ENCODE measurements at regions not wholly inside any gene's neighbourhood (a gene's known extent, or its start where the extent isn't known, plus 50 kb on each side); places are given as distances from the start of the nearest gene placed in this dataset.

- TF ChIP-seq ZSCAN18 (CRISPR knock-in tag; IDR thresholded peaks at IDR 0.05) (no peak), ARID4B (CRISPR knock-in tag; IDR thresholded peaks at IDR 0.05; ENCODE audit: borderline replicate concordance) (no peak), ZBTB43 (CRISPR knock-in tag; IDR thresholded peaks at IDR 0.05) (no peak), TP53 (CRISPR knock-in tag; IDR thresholded peaks at IDR 0.05) (no peak)
These were observed 121.5 kb downstream of the RMI1 start (continued) for GRCh38 chr9:84101964-84102632.

GRCh38 chr9:84103651-84104377 is 123.2 kb downstream of the RMI1 start:
- Mint-ChIP-seq H3K27ac (no peak overlapping the region), H3K27me3 (ENCODE audit: low read depth) (peaks cover 51% of the 10 kb centered on the region)
- no peak for TF ChIP-seq FOXP1 (CRISPR knock-in tag; IDR thresholded peaks at IDR 0.05; ENCODE audit: borderline replicate concordance)
- no peak for TF ChIP-seq NFATC4 (CRISPR knock-in tag; IDR thresholded peaks at IDR 0.05)
- no peak for TF ChIP-seq ATF6 (CRISPR knock-in tag; IDR thresholded peaks at IDR 0.05)
- TF ChIP-seq ZNF416 (CRISPR knock-in tag; IDR thresholded peaks at IDR 0.05): no peak
- TF ChIP-seq TEAD1 (CRISPR knock-in tag; IDR thresholded peaks at IDR 0.05): no peak
- no peak for TF ChIP-seq MLX (CRISPR knock-in tag; IDR thresholded peaks at IDR 0.05)
- no peak for TF ChIP-seq CREB1 (CRISPR knock-in tag; IDR thresholded peaks at IDR 0.05)
- TF ChIP-seq ELF4 (CRISPR knock-in tag; IDR thresholded peaks at IDR 0.05; ENCODE audit: low read depth): no peak
- no peak for TF ChIP-seq ZNF263 (CRISPR knock-in tag; IDR thresholded peaks at IDR 0.05; ENCODE audit: low read depth)
- TF ChIP-seq JUN (CRISPR knock-in tag; IDR thresholded peaks at IDR 0.05): no peak
- no peak for TF ChIP-seq FOXK1 (CRISPR knock-in tag; IDR thresholded peaks at IDR 0.05)
- TF ChIP-seq HMGXB4 (CRISPR knock-in tag; IDR thresholded peaks at IDR 0.05): no peak
- no peak for TF ChIP-seq ARID4B (CRISPR knock-in tag; IDR thresholded peaks at IDR 0.05; ENCODE audit: borderline replicate concordance)
- TF ChIP-seq KAT7 (CRISPR knock-in tag; IDR thresholded peaks at IDR 0.05; ENCODE audit: borderline replicate concordance): no peak

More at GRCh38 chr9:84103651-84104377, 123.2 kb downstream of the RMI1 start:
- ATAC-seq (no peak), DNase-seq (ENCODE audit: low spot score) (no peak)
- Mint-ChIP-seq H3K36me3 (no peaks in the 10 kb centered on the region), H3K4me3 (no peak overlapping the region), H3K9me3 (peaks cover 6% of the 10 kb centered on the region), H3K4me1 (0 out of 2 replicates have a peak, but pooled peaks cover 4% of the 10 kb centered on the region)
- CTCF ChIA-PET: no interaction called here
- POLR2A ChIA-PET: no interaction called here
